Brain microvascular endothelial cell (primary cell): ENCODE measurements at regions not wholly inside any gene's neighbourhood (a gene's known extent, or its start where the extent isn't known, plus 50 kb on each side); places are given as distances from the start of the nearest gene placed in this dataset.
A peak's percentile ranks its signal among the peaks of the same experiment; 100 is the strongest.

Experiments
- DNase-seq: peaks from one replicate; pipeline ENCODE4 v3.0.0-alpha.2; 2020
- H3K27ac ChIP-seq: fragments of 250-450 bp; sonication (Bioruptor Pico); 2 replicates; pipeline ENCODE4 v1.5.1; 2020; ENCODE audit warnings: mild to moderate bottlenecking, moderate library complexity
- H3K27me3 ChIP-seq: fragments of 250-450 bp; sonication (Bioruptor Pico); replicated peaks from 2 replicates; pipeline ENCODE4 v1.5.1; 2020; ENCODE audit warnings: mild to moderate bottlenecking
- H3K36me3 ChIP-seq: fragments of 250-450 bp; sonication (Bioruptor Pico); replicated peaks from 2 replicates; pipeline ENCODE4 v1.5.1; 2020; ENCODE audit warnings: mild to moderate bottlenecking
- H3K4me3 ChIP-seq: 2 replicates; pipeline ENCODE4 v1.5.1; 2011; ENCODE audit warnings: low read depth, mild to moderate bottlenecking, control low read depth, low read length, moderate library complexity
- CTCF ChIP-seq: IDR thresholded peaks from 2 replicates; pipeline ENCODE4 v1.5.1; 2011; ENCODE audit warnings: low read depth, mild to moderate bottlenecking, moderate library complexity, low read length, control low read depth, inconsistent platforms; ENCODE audit errors: missing control alignments
- in situ Hi-C: cut with HindIII; loops from 2 replicates; pipeline ENCODE4 v1.10.0; 2017; ENCODE audit warnings: low sequenced_read_pairs, low pct_ligation_motif_present

GRCh38 chr3:189486556-189486955 lies 144.6 kb upstream of the TP63 start:
- no peak for TF ChIP-seq CTCF
- in situ Hi-C loops, result no loop called here
- DNase-seq, result no peak
- Histone ChIP-seq H3K27ac (no peak overlapping the region), H3K4me3 (no peak overlapping the region), H3K36me3 (no peaks in the 10 kb centered on the region), H3K27me3 (no peaks in the 10 kb centered on the region)

- no peak for TF ChIP-seq CTCF
- H3K27me3 ChIP-seq, result no peaks in the 10 kb centered on the region
- H3K27ac ChIP-seq, result no peak overlapping the region
- no peak overlapping the region for H3K4me3 ChIP-seq
- H3K36me3 ChIP-seq, result no peaks in the 10 kb centered on the region
- in situ Hi-C loops, result no loop called here
- DNase-seq, result peak; percentile 92
These were observed 142.9 kb upstream of the TP63 start for GRCh38 chr3:189488241-189488767.

- Histone ChIP-seq H3K4me3 (no peak overlapping the region), H3K36me3 (no peaks in the 10 kb centered on the region), H3K27ac (no peak overlapping the region), H3K27me3 (no peaks in the 10 kb centered on the region)
- DNase-seq, result no peak
- in situ Hi-C loops, result no loop called here
- no peak for TF ChIP-seq CTCF
These were observed 140.9 kb upstream of the TP63 start for GRCh38 chr3:189490337-189490736.

DNA sequence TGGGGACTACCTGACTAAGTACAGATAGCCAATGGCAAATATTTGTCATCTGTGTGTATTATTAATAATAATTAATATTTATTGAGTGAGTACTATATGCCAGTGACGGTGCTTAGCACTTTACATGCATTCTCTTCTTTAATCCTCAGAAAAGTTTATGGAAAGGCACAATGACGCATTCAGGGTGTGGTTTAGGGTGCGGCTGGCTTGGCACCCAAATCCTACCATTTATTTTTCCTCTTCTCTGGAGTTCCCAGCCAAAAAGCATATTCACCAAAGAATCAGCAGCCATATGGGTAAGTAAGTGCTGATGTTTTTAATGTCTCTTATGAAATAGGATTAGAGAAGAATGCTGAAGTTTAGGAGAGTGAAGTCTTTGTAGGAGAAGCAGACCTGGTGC lies 140.4 kb upstream of the TP63 start:
- in situ Hi-C loops, result no loop called here
- Histone ChIP-seq H3K36me3 (no peaks in the 10 kb centered on the region), H3K4me3 (no peak overlapping the region), H3K27me3 (no peaks in the 10 kb centered on the region), H3K27ac (no peak overlapping the region)
- DNase-seq, result no peak
- TF ChIP-seq CTCF, result no peak

DNA sequence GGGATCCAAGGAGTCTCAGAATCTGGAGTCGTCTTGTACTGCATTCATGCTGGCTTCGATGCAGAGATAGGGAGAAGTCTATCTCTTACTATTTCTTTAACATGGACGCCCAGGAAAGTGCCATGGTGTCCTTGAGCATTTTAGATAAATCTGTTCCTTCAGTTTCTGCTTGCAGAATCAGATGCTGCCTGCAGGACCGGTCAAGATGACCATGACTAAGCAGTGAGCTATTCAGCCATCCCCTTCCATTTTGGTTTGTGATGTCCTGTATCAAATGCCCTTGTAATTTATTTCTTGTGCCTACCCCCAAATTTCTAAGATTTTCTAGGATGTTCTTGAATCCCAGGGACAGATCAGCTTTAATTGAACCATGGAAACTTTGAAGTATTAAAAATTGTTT lies 139.4 kb upstream of the TP63 start:
- H3K36me3 ChIP-seq, result no peaks in the 10 kb centered on the region
- DNase-seq, result no peak
- no peaks in the 10 kb centered on the region for H3K27me3 ChIP-seq
- no peak overlapping the region for H3K27ac ChIP-seq
- no peak overlapping the region for H3K4me3 ChIP-seq
- TF ChIP-seq CTCF, result no peak
- in situ Hi-C loops, result no loop called here

DNA sequence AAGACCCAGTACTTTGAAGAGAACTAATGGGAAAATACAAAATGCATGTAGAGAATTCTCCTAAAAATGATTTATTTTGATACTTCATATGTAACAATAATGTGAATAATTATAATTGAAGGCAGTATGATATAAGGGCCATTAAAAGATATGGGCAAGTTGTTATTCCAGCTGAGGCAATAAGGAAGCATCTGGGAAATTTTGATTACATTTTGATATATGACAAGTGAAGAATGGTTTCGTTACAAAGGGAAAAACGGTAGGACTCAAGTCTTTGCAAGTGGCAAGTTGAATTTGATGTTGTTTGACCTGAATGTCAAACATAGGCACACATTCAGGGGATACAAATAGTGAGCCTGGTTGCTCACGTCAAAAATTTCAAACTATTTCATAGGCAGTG lies 137.9 kb upstream of the TP63 start:
- H3K27me3 ChIP-seq, result no peaks in the 10 kb centered on the region
- in situ Hi-C loops, result no loop called here
- no peak for TF ChIP-seq CTCF
- H3K36me3 ChIP-seq, result no peaks in the 10 kb centered on the region
- H3K4me3 ChIP-seq, result no peak overlapping the region
- no peak for DNase-seq
- no peak overlapping the region for H3K27ac ChIP-seq
